Glomerular visceral epithelial cell (primary cell): ENCODE measurements at regions not wholly inside any gene's neighbourhood (a gene's known extent, or its start where the extent isn't known, plus 50 kb on each side); places are given as distances from the start of the nearest gene placed in this dataset.
"Not testable (repeated sequence)": the region's sequence is repeated elsewhere in the genome, so short reads cannot be mapped to it uniquely, and the experiment has no call there.

Experiments used
- DNase-seq: peaks from one replicate; pipeline ENCODE4 v3.0.0-alpha.2; 2016; ENCODE audit errors: extremely low spot score

DNA sequence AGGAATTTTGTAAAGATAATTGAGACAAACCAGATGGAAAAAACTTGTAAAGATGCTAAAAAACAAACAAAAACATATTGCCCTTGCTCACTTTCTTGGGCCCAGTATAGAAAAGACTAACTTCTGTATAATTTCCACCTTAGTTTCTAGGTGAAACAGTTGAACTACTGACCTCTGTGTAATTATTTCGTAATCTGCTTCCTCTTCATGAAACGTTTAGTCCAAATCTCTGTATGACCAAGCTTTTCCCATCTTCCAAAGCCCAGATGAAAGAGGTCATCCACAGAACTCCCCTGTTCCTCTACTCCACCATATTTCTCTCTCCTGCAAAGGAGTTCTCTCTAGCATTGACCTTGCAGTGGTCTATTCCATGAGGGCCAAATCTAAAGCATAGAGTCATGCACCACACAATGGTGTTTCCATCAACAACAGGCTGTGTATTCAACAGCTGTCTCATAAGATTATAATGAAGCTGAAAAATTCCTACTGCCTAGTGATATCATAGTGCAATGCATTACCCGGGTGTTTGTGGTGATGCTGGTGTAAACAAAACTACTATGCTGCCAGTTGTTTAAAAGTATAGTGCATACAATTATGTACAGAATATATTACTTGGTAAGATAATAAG is 647.6 kb downstream of the TNS3 start:
- no peak for DNase-seq

DNA sequence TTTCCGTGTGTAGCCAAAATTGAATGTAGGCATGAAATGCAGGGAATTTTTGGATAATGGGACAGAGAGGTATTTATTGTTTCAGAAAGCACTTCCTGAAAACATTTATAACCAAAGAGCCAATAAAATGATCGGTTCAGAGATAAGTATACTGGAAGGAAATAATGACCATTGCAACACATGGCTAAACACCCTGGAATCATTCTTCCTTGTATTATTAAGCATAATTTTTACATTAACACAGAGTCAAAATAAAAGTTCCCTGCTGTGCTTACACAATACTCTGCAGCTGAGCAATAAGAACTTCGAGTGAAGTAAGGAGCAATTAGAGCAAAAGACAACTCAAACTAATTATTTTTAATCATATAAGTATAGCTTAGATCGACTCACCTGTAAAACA is 648.3 kb downstream of the TNS3 start:
- no peak for DNase-seq

DNA sequence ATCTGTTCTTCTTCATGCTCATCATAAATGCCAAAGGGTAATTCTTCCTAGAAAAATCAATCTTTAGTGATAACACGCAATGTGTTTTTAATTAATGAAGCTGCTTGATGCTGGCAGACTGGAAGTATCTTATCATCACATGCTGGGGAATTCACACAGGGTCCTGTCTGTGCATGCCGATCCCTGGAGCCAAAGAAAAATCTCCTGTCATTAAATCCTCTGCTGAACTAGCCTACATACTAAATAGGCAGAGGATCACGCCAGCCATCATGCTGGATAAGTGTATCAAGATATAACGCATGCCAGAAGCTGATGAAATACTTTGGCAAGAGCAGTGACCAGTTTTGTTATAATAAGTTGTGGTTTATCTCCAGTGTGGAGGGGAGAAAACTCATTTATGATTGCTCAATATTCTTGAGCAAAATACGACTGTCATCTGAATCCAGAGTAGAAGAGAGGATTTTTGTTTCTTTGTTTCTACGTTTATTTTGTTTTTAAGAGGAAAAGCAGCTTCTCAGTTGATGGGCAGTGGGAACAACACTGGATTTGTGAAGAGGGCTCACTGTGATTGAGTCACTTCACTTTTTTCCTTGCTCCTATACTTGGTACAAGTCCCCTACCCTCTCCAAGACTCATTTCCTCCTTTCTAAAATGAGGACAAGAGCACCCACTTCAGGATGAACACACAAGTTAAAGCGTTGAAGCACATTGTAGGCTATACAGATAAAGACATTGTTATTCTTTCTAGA is 649.1 kb downstream of the TNS3 start:
- DNase-seq, result peak; percentile 47

DNA sequence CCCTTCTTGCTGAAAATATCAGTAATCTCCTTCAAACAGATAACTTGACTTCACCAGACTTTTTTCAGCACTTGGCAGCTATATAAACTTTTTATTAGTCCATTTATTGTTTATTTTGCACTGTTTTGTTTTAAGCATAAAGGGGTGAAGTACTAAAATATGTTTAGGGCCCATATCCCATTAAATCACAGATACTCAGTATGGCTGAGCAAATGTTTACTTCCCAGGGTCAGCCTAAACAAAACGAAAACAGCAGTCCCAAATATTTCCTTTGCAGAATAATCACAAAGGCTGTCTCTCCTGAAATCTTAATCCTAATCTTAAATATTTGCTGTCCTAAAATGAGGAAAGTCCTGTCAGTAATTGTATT is 649.6 kb downstream of the TNS3 start:
- no peak for DNase-seq

DNA sequence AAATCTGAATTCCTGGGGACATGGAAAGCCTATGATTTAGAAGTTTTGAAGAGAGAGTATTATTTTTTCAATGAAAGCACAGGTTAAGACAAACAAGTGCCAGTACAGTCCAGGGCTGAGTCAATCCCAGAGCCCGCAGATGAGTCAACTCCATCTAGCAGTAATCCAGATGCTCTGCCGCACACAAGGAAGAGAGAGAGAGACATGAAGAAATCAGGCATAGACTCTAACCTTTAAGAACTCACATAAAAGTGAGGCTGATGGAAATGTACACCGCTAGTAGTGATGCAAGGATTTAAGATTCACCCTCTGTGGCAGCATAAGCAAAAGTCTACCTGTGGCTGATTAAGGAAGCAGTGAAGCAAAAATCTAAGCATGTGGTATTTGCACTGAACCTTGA is 651.5 kb downstream of the TNS3 start:
- peak; percentile 85 for DNase-seq

DNA sequence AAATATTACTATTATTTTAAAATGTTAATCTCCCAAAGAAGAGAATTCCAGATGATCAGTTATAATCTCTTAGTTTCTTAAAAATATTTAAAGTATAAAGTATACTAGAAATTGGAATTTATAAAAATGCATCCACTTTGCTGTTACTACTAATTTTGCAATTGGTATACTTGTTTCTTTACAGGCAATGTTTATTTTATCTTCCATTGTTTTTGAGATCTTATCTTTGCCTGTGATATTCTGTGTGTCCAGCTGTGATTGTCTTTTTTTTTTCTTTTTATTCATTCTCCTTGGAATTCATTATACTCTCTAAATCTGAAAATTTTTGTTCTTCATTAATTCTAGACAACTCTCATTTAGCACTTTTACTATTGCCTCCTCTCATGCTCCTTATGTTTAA is 652.6 kb downstream of the TNS3 start:
- DNase-seq, result no peak

DNA sequence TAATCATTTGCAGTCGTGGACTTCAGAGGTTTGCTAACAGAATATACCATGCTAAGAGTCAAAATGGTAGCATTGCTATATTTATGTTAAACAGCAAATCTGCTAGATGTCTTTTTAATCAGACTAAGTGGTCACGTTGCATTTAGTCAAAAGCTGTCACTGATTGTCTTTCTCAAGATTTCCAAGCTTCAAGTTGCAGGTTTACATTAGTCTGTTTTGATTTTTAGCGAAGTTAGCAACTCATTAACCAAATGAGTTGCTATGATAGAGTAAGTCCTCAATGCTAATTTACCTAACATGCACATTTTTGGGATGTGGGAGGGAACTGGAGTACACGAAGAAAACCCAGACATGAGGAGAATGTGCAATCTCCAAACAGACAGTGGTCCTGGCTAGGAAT is 653.2 kb downstream of the TNS3 start:
- DNase-seq, result no peak

DNA sequence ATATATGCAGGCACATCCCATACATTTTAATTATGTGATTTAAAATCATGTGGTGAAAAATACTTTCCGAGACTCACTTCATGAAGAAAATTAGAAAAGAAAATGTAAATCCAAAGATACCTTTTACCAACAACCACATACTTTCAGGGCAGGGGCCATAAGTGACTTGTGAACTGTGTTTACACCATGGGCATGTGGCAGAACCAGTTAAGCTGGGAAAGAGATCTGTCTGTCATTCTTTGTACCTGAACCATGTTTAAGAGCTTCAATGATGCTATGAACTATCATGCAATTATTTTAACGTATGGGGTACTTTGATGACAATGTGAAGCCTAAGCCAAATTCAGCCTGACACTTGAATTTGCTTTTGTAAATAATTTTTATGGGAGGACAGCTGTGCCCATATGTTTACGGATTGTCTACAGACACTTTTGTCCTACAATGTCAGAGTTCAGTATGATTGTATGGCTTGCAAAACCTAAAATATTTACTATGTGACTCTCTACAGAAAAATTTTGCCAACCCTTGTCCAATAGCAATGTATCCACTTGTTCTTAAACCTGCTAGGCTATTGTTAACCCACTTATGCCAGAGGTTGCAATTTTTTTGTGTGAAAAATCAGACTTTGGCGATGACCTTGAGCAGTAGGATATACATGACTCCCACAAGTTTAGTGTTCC is 654.6 kb downstream of the TNS3 start:
- DNase-seq, result no peak

DNA sequence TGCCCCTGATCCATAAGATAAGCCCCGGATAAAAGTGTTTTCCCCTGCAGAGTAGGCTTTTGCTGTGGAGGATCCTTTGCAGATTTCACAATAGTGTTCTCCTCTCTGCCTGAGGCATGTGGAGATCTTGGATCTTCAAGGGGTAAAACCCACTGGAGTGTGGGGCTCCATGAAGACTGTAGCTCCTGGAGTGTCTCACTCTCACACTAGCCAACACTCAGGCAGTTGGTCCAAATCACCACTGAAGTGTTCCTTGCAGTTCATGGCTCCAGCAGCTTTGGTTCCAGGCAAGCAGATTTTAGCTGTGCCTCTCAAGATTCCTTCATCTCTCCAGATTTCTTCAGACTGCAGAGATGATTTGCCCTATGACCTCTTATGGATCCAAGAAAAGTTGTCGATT is 665.3 kb downstream of the TNS3 start:
- no peak for DNase-seq

DNA sequence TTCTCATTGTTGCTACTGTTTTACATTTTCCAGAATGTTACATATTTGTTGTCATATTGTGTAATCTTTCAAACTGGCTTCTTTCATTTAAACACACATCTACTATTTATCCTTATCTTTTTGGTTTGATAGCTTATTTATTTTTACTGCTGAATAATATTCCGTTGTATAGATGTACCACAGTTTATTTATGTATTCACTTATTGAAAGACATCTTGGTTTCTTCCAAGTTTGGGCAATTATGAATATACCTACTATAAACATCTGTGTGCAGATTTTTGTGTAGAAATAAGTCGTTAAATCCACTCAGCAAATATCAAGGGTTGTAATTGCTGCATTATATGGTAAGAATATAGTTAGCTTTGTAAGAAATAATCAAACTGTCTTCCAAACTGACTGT is 669.2 kb downstream of the TNS3 start:
- DNase-seq, result no peak

DNA sequence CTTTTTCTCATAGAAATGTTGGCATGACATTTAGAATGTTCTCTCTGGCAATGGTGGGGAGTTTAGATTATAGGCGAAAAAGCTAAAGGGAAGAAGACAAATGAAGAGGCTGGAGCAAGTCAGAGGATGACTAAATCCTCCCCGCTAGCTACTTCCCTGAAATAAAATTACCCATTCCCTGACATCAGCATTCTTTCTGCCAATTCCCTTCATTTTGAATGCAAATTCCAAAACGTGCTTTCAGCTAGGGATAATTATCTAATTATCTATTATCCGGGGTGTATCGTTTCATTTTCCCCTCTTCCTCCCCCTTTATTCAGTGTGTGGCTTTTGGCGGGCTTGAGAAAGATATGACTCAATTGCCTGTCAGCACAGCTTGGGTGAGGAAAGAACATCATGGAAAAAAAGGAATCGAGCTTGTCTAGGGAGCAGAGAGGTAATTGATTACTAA is 672.3 kb downstream of the TNS3 start:
- peak; percentile 65 for DNase-seq

DNA sequence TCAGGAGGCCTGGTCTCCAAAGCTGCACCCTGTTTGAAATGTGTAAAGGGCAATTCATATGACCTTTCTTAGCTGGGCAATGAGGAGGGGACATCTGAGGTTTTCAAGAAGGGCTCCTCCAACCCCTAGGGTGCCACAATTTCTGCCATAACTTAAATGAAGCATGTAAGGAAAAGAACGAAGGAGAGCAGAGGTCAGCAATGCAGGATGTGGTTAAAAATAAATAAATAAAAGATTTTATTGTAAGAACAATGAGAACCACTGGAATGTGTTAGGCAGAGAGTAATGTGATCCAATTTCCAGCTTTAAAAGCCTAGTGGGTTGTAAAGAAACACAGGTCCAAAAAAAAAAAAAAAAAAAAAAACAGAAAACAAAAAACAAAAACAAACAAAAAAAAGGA is 673.1 kb downstream of the TNS3 start:
- peak; percentile 77 for DNase-seq

DNA sequence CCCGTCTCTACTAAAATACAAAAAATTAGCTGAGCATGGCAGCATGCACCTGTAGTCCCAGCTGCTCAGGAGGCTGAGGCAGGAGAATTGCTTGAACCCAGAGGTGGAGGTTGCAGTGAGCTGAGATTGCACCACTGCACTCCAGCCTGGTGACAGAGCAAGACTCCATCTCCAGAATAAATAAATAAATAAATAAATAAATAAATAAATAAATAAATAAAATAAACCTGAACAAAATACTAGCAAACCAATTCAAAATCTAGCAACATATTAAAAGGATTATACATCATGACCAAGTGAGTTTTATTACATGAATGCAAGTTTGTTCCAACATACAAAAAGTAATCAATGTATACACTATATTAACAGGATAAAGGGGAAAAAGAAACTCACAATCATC is 677.4 kb downstream of the TNS3 start:
- not testable (repeated sequence) for DNase-seq

DNA sequence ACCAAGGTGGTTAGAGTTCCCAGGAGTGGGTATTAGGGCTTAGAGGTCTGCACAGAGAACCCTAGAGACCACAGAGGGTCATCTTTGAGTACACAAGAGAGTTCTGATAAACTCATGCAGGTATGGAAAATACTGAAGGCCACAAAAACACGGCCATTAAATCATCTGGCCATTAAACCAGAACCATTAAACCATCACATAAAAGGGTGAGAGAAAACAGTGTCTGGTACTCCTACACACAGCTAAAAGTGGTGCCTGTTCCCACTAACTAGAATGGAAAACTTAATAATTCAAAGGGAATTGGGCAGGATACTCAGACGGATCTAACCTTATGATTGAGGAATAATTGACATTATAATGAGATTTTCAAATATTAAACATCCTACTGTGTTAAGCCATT is 679.4 kb downstream of the TNS3 start:
- DNase-seq, result no peak

DNA sequence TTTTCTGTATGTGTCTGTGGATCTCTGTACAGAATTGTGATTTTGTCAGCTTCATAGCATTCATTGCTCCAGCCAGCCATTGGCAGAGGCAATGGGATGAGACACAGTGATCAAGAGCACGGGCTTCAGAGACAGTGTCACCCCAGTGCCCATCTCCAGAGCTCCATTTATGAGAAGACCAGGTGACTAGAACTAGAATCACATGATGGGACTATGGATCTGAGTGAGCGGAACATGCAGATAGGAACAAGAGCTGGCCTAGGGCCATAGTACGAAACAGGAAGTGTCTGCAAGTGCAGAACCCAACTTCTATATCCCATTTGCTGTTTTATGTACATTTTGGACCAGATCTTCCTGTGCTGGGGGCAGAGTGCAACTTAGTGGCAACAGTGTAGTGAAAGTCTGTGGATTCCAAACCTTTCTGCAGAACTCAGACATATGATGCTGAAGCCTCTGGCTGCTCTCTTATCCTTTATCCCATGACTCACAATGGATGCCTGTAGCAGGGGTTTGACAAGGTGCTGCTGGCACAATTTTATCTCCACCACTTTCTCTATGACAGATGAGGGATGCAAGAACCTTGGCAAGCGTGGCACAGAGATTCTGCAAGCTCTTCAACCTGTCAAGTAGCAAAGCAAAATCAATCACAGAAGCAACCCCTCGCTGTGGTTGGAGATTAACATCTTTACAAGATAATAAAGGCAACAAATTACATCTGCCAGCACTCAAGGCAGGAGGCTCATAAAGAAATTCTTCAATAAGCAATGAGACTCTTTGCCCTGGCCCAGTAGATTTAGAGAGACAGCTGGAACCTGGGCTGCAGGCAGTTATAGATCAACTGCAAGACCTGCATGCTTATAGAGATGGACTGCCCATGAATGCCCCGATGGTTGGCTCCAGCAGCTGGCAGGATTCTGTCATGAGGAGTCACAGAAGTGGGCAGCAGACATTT is 681.3 kb downstream of the TNS3 start:
- DNase-seq, result no peak

DNA sequence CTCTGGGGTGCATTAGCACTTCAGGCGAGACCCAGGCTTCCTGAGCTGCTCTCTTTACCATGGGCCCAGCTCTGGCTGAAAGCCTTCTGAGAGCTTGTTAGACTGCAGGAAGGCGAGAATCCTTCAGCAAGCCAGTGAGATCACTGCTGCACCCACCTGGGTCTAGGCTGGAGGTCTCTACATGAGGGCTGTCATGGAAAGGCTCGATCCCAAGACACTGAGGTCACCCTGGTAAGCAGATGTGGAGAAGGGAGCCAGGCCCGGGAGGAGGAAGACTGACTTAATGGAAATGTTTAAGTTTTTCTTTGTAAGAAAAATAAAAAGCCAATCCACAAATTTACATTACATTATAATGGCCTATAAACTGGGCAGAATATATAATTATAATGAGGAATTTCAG is 684.5 kb downstream of the TNS3 start:
- no peak for DNase-seq

DNA sequence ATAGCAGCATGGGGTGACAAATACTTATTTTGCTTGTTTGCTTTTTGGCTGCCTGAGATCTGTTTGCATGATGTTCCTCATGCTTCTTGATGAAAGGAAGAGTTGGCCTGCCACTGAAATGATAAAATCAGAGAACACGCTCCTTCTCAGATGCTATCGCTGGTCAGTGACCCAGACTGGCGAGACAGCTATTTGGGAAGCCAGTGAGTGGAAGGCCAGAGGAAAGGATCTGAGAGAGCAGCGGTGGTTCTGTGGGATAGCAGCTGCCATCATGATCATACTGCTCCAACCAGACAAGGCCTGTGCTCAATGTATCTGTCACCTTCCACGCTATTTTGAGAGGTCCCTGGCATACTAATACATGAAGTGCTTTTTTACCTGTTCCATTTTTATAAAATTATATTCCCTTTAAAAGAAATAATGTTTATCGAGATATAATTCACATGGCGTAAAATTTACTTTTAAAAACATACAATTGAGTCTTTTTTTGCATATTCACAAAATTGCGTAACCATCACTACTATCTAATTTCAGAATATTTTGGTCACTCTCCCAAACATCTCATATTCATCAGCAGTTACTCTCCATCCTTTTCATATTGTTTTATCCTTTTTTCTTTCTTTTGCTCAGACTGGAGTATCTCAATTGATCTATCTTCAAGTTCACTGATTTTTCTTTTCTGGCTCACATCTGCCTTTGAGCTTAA is 695.1 kb downstream of the TNS3 start:
- no peak for DNase-seq

DNA sequence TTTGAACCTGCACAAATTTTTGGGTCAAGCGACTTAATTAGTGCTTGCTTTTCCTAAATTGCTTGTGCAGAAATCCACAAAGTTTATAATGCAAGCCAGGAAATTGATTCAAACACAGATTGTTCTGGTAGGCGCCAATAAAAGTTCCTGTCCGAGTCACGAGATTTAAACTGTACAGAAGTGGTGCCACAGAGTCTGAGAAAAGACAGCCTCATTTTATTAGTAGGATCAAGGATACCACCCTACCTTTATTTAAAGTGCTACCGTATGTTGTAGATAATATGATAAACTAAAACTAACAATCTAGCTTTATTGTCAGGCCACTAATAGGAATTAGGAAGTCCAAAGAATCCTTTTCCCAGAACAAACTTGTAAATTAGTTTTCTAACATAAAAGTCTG is 696.7 kb downstream of the TNS3 start:
- DNase-seq, result no peak

DNA sequence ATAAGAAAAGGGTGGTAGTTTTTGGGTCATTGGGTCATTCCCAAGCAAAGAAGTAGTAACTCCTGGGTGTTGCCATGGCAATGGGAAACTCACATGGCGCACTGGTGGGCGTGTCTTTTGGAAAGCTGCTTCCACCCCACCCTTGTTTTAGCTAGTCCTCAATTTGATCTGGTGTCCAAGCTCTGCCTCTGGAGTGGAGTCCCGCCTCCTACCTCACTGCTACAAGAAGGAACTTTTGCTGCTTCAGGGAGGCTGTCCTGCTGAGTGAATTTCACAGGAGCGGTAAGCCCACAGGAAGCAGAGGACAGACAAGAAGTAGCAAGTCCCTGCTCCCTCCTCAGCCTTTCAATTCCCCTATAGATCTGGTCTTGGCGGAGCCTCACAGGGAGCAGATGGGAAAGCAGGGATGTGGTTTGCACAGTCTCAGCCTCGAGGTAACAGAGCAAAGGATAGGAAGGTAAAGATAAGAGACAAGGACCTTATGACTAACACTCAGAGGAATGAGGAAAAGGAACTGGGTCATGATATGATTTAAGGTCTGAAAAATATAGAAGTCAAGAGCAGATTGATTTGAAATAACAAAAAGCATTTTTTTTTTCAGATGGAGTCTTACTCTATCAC is 700.3 kb downstream of the TNS3 start:
- peak; percentile 36 for DNase-seq

DNA sequence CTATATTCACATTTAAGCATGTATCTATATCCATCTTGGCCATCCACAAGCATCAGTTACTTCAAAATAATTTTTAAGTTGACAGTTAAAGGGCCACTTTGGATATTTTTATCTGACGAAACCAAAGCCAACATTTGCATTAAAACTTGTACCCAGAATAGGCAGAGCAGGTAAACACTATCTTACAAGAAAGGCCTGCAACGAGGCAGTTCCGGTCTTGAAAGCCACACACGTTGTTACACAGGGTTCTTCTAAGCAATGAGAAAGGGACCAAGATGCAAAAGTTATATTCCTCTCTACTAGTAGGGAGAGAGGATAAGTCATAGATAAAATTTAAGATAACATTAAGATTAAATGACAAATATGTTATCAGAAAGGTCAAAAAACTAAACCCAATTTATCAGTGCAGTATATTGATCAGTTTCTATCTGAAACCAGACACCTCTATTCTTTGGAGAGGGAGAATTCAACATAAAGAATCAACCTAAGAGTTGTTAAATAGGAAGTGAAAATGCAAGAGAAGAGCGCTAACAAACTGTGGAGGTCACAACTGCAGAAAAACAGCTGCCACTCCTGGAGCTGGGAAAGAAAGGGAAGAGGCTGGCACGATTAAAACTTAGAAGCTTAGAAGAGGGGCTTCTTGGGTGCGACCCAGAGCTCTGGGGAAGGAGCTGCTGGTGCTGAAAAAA is 701.3 kb downstream of the TNS3 start:
- DNase-seq, result no peak
